ENCODE measurements at regions not wholly inside any gene's neighbourhood (a gene's known extent, or its start where the extent isn't known, plus 50 kb on each side); places are given as distances from the start of the nearest gene placed in this dataset.

DNA sequence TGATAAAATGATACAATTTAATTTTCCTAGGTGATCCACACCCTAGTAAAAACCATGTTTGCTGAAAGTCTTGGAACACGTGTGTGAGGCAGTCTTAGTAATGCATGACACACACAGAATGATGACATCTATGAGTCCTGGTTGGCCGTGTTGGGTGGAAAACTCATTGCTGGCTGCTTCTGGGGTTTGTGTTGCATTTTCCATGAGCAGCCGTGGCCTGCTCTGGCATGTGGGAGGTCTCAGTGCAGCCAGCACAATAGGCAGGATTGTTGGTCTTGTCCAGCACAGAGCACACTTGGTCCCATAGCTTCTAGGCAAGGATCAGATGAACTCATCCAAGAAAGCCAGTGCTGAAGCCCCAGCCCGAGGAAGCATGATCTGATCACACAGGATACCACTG lies 172.8 kb upstream of the UBE3A start:
- Histone ChIP-seq H3K27me3 (no peaks in the 10 kb centered on the region), H3K27ac (no peak overlapping the region), H3K4me1 (no peaks in the 10 kb centered on the region), H3K4me3 (no peak overlapping the region), H3K9me3 (no peaks in the 10 kb centered on the region), H3K36me3 (no peaks in the 10 kb centered on the region)
- 35 to 58% methylated on average over 3 to 4 of the region's 4 CpGs for WGBS, 2 donors (ENCODE audit: low coverage in 1 of 2)
- intact Hi-C loops (cut with DNase I; ENCODE audit: low total_unique reads), result no loop called here
- TF ChIP-seq POLR2A (IDR thresholded peaks at IDR 0.05), result no peak
- DNase-seq, result no peak
- in situ Hi-C loops (cut with MboI; ENCODE audit: low pct_ligation_motif_present in 1 of 4, low pct_unique_long_range_greater_than_20kb in 1 of 4, low sequenced_read_pairs in 3 of 4), result no loop called here

DNA sequence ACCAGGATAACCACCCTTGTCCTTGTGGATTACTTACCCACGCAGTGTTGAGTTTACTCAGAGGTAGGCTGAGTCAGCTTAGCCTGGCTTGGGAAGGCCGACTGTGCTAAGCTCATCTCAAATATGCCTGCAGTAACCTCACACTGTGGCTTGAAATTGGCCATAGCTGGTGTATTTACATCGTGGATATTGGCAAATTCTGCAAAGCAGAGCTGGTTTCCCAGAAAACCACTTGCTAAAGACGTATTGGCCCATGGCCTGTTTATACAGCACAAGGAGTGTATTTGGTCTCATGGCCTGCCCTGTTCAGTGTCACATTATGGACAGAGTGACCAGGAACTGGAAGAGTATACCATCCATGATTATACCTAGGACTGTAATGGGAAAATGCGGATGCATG lies 170.5 kb upstream of the UBE3A start:
- intact Hi-C loops (cut with DNase I; ENCODE audit: low total_unique reads) (no loop called here), in situ Hi-C loops (cut with MboI; ENCODE audit: low pct_ligation_motif_present in 1 of 4, low pct_unique_long_range_greater_than_20kb in 1 of 4, low sequenced_read_pairs in 3 of 4) (no loop called here)
- WGBS, 2 donors (ENCODE audit: low coverage in 1 of 2), result 56 to 71% methylated on average over 1 to 5 of the region's 5 CpGs
- Histone ChIP-seq H3K27me3 (no peaks in the 10 kb centered on the region), H3K9me3 (no peaks in the 10 kb centered on the region), H3K36me3 (no peaks in the 10 kb centered on the region), H3K4me1 (no peaks in the 10 kb centered on the region), H3K27ac (no peak overlapping the region), H3K4me3 (no peak overlapping the region)
- no peak for DNase-seq
- TF ChIP-seq, protein P1, sequence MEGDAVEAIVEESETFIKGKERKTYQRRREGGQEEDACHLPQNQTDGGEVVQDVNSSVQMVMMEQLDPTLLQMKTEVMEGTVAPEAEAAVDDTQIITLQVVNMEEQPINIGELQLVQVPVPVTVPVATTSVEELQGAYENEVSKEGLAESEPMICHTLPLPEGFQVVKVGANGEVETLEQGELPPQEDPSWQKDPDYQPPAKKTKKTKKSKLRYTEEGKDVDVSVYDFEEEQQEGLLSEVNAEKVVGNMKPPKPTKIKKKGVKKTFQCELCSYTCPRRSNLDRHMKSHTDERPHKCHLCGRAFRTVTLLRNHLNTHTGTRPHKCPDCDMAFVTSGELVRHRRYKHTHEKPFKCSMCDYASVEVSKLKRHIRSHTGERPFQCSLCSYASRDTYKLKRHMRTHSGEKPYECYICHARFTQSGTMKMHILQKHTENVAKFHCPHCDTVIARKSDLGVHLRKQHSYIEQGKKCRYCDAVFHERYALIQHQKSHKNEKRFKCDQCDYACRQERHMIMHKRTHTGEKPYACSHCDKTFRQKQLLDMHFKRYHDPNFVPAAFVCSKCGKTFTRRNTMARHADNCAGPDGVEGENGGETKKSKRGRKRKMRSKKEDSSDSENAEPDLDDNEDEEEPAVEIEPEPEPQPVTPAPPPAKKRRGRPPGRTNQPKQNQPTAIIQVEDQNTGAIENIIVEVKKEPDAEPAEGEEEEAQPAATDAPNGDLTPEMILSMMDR (IDR thresholded peaks at IDR 0.05), result no peak
- TF ChIP-seq POLR2AphosphoS5 (IDR thresholded peaks at IDR 0.05) (no peak), EP300 (IDR thresholded peaks at IDR 0.05; ENCODE audit: low read depth) (no peak), POLR2A (IDR thresholded peaks at IDR 0.05) (no peak)

DNA sequence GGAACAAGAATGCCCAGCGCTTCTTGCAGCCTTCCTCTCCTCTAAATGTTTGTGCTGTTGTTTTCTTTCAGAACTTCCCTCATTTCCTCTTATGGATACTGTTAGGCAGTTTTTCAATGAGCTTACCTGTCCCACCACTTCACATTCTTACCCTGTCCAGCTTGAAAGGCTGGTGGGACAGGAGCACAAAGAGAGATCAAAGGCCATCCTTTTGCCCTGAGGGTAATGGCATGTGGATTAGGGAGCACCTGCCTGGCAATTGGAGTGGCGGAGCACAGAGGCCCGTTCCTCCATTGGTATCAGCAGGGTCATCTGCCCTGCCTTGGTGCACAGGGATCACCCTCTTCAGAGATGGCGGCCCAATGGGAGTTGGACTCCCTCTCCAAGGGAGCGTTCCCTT lies 170.1 kb upstream of the UBE3A start:
- no peak for DNase-seq
- in situ Hi-C loops (cut with MboI; ENCODE audit: low pct_ligation_motif_present in 1 of 4, low pct_unique_long_range_greater_than_20kb in 1 of 4, low sequenced_read_pairs in 3 of 4), result no loop called here
- Histone ChIP-seq H3K36me3 (no peaks in the 10 kb centered on the region), H3K9me3 (no peaks in the 10 kb centered on the region), H3K4me1 (no peaks in the 10 kb centered on the region), H3K27ac (no peak overlapping the region), H3K27me3 (no peaks in the 10 kb centered on the region), H3K4me3 (no peak overlapping the region)
- intact Hi-C loops (cut with DNase I; ENCODE audit: low total_unique reads), result no loop called here
- TF ChIP-seq, protein P1 (IDR thresholded peaks at IDR 0.05), result no peak
- TF ChIP-seq POLR2A (IDR thresholded peaks at IDR 0.05) (no peak), POLR2AphosphoS5 (IDR thresholded peaks at IDR 0.05) (no peak), EP300 (IDR thresholded peaks at IDR 0.05; ENCODE audit: low read depth) (no peak)
- WGBS, 2 donors (ENCODE audit: low coverage in 1 of 2), result 79 to 87% methylated on average over 1 to 4 of the region's 5 CpGs

DNA sequence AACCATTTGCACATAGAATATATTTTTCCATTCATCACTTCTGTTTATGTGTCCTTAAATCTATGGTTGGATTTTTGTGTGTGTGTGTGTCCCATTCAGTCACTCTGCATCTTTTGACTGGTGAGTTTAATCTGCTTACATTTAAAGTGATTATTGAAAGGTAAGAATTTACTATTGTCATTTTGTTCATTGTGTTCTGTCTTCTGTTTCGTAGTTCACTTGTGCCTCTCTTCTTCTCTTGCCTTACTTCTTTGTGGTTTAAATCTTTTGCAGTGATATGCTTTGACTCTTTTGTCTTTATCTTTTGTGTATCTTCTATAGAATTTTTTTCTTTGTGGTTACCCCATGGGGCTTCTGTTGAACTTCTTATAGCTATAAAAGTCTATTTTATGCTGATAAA lies 166.3 kb upstream of the UBE3A start:
- no peaks in the 10 kb centered on the region for H3K27me3 ChIP-seq
- intact Hi-C loops (cut with DNase I; ENCODE audit: low total_unique reads), result no loop called here
- no peak overlapping the region for H3K27ac ChIP-seq
- H3K4me3 ChIP-seq, result no peak overlapping the region
- TF ChIP-seq EP300 (IDR thresholded peaks at IDR 0.05; ENCODE audit: low read depth) (no peak), POLR2A (IDR thresholded peaks at IDR 0.05) (no peak), POLR2AphosphoS5 (IDR thresholded peaks at IDR 0.05) (no peak)
- TF ChIP-seq, protein P1 (IDR thresholded peaks at IDR 0.05), result no peak
- peaks cover 0 to 4% of the 10 kb centered on the region in 2 donors for H3K9me3 ChIP-seq
- 88 to 100% methylated on average over 1 of the region's 1 CpG for WGBS, 2 donors (ENCODE audit: low coverage in 1 of 2)
- in situ Hi-C loops (cut with MboI; ENCODE audit: low pct_ligation_motif_present in 1 of 4, low pct_unique_long_range_greater_than_20kb in 1 of 4, low sequenced_read_pairs in 3 of 4), result no loop called here
- H3K4me1 ChIP-seq, result no peaks in the 10 kb centered on the region
- DNase-seq, result no peak
- no peaks in the 10 kb centered on the region for H3K36me3 ChIP-seq

DNA sequence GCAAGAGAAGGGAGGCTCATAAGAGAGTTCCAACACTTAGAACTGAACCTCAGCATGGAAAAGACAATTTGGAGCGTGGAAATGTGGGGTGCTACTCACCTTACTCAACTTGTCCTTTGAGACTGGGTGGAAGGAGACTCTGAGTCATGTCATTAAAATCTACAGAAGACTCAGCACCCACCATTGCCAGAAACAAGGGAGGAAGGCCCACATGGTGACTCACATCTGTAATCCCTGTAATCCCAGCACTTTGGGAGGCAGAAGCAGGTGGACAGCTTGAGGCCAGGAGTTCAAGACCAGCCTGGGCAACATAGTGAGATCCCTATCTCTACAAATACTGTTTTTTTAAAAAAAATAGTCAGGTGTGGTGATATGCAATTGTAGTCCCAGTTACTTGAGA lies 161.9 kb upstream of the UBE3A start:
- in situ Hi-C loops (cut with MboI; ENCODE audit: low pct_ligation_motif_present in 1 of 4, low pct_unique_long_range_greater_than_20kb in 1 of 4, low sequenced_read_pairs in 3 of 4) (no loop called here), intact Hi-C loops (cut with DNase I; ENCODE audit: low total_unique reads) (no loop called here)
- TF ChIP-seq, protein P1 (IDR thresholded peaks at IDR 0.05), result no peak
- no peak for TF ChIP-seq POLR2AphosphoS5 (IDR thresholded peaks at IDR 0.05)
- no peak for TF ChIP-seq POLR2A (IDR thresholded peaks at IDR 0.05)
- no peak for TF ChIP-seq EP300 (IDR thresholded peaks at IDR 0.05; ENCODE audit: low read depth)
- Histone ChIP-seq H3K36me3 (no peaks in the 10 kb centered on the region), H3K9me3 (peaks cover 2 to 4% of the 10 kb centered on the region in 2 donors), H3K4me3 (no peak overlapping the region), H3K27ac (no peak overlapping the region), H3K27me3 (no peaks in the 10 kb centered on the region), H3K4me1 (no peaks in the 10 kb centered on the region)
- WGBS, 2 donors (ENCODE audit: low coverage in 1 of 2), result 64% methylated on average over 1 of the region's 1 CpG; no CpG with 5 or more reads in 1 of the 2 donors
- DNase-seq, result no peak

All from transverse colon (tissue), 4 donors.